RWPE2 (cell line): ENCODE measurements at regions not wholly inside any gene's neighbourhood (a gene's known extent, or its start where the extent isn't known, plus 50 kb on each side); places are given as distances from the start of the nearest gene placed in this dataset.
A peak's percentile ranks its signal among the peaks of the same experiment; 100 is the strongest.

Experiments
- ATAC-seq: fragments of 200-7000 bp; cut with Tn5 transposase; 3 replicates; pipeline ENCODE4 v1.9.1; 2021; ENCODE audit warnings: low read depth
- DNase-seq: peaks from one replicate; pipeline ENCODE4 v3.0.0-alpha.2; 2020; ENCODE audit warnings: low spot score
- H3K27ac ChIP-seq: fragments of 450-650 bp; 2 replicates; pipeline ENCODE4 v1.5.1; 2017; ENCODE audit warnings: mild to moderate bottlenecking; ENCODE audit not compliant: poor library complexity, severe bottlenecking
- H3K27me3 ChIP-seq: fragments of 250-450 bp; sonication (Bioruptor Pico); 2 replicates; pipeline ENCODE4 v1.5.1; 2021; ENCODE audit warnings: mild to moderate bottlenecking, moderate library complexity; ENCODE audit not compliant: insufficient read depth, poor library complexity, severe bottlenecking
- H3K36me3 ChIP-seq: fragments of 250-450 bp; sonication (Bioruptor Pico); 2 replicates; pipeline ENCODE4 v1.5.1; 2020; ENCODE audit warnings: low read depth, mild to moderate bottlenecking, moderate library complexity
- H3K4me1 ChIP-seq: fragments of 250-450 bp; sonication (Bioruptor Pico); 2 replicates; pipeline ENCODE4 v1.5.1; 2021; ENCODE audit warnings: mild to moderate bottlenecking, moderate library complexity; ENCODE audit not compliant: insufficient read depth, poor library complexity, severe bottlenecking
- H3K4me3 ChIP-seq: fragments of 250-450 bp; sonication (Bioruptor Pico); 2 replicates; pipeline ENCODE4 v1.5.1; 2021; ENCODE audit warnings: mild to moderate bottlenecking, moderate library complexity; ENCODE audit not compliant: severe bottlenecking
- H3K9me3 ChIP-seq: fragments of 250-450 bp; sonication (Bioruptor Pico); 2 replicates; pipeline ENCODE4 v1.5.1; 2021; ENCODE audit warnings: mild to moderate bottlenecking, moderate library complexity; ENCODE audit not compliant: severe bottlenecking
- CTCF ChIP-seq: fragments of 450-650 bp; IDR thresholded peaks from one replicate; pipeline ENCODE4 v1.5.1; 2017; ENCODE audit warnings: mild to moderate bottlenecking, moderate library complexity; ENCODE audit not compliant: poor library complexity, severe bottlenecking

GRCh38 chr22:27389727-27390075, 411.9 kb downstream of the MN1 start:
- Histone ChIP-seq H3K4me1 (no peaks in the 10 kb centered on the region), H3K27me3 (no peaks in the 10 kb centered on the region), H3K4me3 (no peak overlapping the region), H3K36me3 (no peaks in the 10 kb centered on the region), H3K9me3 (no peaks in the 10 kb centered on the region), H3K27ac (no peak overlapping the region)
- no peak for TF ChIP-seq CTCF
- DNase-seq (no peak), ATAC-seq (no peak)

- Histone ChIP-seq H3K27ac (no peak overlapping the region), H3K4me1 (no peaks in the 10 kb centered on the region), H3K4me3 (no peak overlapping the region), H3K27me3 (no peaks in the 10 kb centered on the region), H3K36me3 (no peaks in the 10 kb centered on the region), H3K9me3 (no peaks in the 10 kb centered on the region)
- DNase-seq, result no peak
- TF ChIP-seq CTCF, result no peak
- ATAC-seq, result no peak
Observed at GRCh38 chr22:27391092-27391770, 410.3 kb downstream of the MN1 start.

- DNase-seq (no peak), ATAC-seq (peak; percentile 97)
- no peak for TF ChIP-seq CTCF
- Histone ChIP-seq H3K27ac (no peak overlapping the region), H3K4me3 (no peak overlapping the region), H3K27me3 (no peaks in the 10 kb centered on the region), H3K36me3 (no peaks in the 10 kb centered on the region), H3K4me1 (no peaks in the 10 kb centered on the region), H3K9me3 (no peaks in the 10 kb centered on the region)
Observed at GRCh38 chr22:27393371-27393770, 408.2 kb downstream of the MN1 start.

- Histone ChIP-seq H3K4me1 (no peaks in the 10 kb centered on the region), H3K4me3 (no peak overlapping the region), H3K9me3 (no peaks in the 10 kb centered on the region), H3K36me3 (no peaks in the 10 kb centered on the region), H3K27ac (no peak overlapping the region), H3K27me3 (peaks cover 6% of the 10 kb centered on the region)
- ATAC-seq (no peak), DNase-seq (no peak)
- TF ChIP-seq CTCF, result no peak
Observed at GRCh38 chr22:27394806-27395404, 406.7 kb downstream of the MN1 start.
